Dermis microvascular lymphatic vessel endothelial cell (primary cell): ENCODE measurements at regions not wholly inside any gene's neighbourhood (a gene's known extent, or its start where the extent isn't known, plus 50 kb on each side); places are given as distances from the start of the nearest gene placed in this dataset.

Source experiments
- DNase-seq, 2 donors: peaks; one replicate each; pipeline versions ENCODE4 v3.0.0 to v3.0.0-alpha.2; 2010; ENCODE audit warnings: low read depth in 2 of 2

DNA sequence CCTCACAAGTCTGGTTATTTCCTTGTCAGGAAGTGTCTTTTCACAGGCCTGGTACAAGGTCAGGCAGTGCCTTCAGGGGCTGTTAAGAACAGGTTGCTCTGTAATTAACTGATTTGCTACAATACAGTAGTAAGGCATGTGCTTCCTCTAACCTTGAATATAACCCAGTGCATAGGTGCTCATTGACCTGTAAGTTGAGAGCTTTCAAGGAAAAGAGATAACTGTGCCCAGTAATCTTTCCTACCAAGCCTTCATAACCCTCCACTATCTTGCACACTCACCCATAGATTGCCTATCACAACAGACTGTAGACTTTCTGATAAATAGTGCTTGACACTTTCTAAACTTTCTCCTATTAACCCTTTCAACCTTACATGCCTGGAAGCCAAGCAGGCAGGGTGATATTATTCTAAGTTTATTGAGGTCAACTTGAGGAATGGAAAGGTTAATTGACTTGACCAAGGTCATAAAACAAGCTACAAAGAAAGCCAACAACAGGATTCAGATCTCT, 148.1 kb downstream of the PPARGC1A start:
- DNase-seq = no peak

DNA sequence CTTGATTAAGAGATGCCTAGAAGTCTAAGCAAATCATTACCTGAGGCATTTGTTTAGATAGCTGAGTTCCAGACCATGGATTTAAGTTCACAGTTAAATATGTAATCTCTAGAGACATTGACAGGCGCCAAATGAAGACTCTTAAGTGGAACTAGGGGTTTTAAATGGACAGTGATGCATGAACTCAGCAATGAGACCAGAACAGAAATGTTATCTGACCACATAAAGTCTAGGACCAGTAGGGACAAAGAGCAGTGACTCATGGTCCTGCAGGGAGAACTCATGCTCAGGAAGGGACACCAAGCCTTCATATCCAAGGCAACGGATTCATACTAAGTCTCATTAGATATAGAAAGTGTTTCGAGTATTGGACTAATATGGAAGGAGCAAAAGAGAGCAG, 152.3 kb downstream of the PPARGC1A start:
- DNase-seq = no peak

DNA sequence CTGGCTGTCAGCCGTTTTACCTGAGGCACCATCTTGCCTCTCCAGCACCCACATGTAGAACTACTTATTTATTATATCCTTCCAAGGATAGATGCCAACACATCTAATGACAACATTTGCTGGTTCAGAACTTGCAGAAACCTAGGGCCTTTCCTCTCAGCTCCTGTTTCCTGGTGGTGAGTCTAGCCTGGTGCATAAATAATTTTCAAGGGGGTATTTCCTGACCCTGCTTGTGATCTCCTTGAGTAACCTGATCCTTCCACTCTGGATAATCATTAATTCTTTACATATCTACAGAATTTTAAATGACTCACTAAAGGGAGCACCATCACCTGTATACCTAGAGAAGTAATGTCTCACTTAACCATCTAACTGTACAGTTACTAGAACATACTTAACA, 153.4 kb downstream of the PPARGC1A start:
- DNase-seq = no peak

DNA sequence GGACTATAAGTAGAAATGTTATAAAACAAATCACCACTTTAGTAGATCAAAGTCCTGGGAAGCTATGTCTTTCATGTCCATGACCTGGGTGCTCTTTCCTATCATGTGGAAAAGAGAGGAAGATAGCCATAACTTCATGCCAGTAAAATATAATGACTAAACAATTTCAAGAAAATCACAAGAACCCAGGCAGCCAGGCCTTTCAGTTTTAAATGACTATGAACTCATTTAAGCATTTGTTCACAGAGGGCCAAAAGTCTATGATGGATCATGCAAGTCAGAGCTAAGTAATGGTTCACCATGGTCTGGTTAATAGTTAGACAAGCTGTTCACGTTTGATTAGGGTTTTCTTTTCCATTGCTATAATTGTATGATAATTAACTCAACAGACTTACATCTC, 155.8 kb downstream of the PPARGC1A start:
- DNase-seq = no peak

DNA sequence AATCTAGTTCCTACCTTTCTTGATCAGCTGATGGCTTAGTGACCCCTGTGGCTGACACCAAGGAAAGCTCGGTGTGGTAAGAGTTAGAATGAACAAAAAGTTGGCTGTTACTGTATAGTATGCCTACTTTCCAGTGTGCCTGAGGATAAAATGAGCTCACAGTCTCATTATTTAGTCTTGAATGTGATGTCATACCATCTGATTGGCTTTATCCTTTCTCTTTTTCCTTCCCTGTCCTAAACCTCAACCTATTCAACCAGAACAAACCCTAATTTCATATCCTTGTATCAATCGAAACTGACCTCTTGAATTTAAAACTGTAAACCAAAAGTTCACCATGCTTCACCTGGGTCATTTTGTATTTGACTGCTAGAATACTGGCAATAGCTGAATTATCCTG, 156.4 kb downstream of the PPARGC1A start:
- DNase-seq = no peak

DNA sequence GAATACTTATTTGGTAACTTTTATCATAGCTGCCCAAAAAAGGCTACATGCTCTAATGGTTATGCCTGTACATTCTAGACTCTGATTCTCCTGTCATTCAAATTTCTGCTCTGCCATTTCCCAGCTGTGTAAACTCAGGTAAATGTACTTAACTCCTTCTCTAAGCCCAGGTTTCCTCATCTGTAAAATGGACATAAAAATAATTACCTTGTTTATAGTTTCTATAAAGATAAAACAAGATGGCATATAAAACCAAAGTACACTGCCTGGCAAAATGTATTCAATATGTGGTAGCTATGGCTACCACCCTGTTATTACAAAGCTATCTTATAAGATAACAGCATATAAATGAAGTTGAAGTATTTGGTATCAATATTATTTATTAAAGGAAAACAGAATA, 158.8 kb downstream of the PPARGC1A start:
- no peak for DNase-seq

DNA sequence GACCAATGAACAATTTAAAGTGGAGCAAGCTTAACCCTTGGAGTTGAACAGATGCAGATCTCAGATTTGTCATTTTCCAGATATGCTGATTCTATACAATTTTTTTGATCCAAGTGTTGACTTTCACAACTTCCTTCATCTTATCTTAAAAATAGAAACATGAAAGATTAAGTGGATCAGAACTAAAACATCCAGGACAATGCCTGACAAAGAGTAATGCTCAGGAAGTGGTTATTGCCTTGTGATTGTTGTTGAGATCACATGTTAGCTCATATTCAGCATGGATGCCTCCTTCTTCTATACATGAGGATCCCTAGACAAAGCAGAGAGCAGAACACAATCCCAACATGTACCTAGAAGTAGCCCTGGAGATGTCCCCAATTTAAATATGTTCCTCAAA, 160.9 kb downstream of the PPARGC1A start:
- DNase-seq = no peak

DNA sequence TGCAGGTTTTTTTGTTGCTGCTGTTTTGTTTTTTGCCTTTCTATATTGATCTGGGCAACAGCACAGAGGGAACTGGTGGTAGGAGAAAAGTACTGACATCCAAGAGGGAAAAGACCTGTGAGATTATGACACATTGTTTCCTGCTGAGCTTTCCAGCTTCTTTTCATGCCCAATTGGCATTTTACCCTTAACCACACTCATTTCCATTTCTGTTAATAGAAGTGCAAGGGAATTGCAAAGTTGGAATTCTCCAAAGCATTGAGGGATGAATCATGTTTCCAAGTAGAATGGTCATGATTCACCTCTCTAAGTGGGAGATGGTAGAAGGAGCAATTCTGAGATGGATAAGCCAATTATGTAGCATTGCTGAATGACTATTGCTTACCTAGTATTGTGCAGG, 161.5 kb downstream of the PPARGC1A start:
- DNase-seq = no peak

DNA sequence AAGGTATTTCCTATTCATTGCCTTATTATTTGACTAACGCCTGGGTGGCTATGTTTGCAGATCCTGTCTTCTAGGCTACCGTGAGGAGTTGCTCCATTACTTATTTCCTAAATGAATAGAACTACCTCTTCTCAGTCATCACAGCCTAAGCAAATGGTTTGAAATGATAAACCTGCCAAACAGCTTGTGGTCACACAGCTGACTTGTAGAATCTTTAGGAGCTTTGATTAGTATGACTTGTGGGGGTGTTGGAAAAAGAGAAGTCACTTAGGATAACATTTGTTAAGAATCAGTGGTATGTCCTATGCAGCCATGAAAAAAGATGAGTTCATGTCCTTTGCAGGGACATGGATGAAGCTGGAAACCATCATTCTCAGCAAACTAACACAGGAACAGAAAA, 169.3 kb downstream of the PPARGC1A start:
- DNase-seq = no peak

DNA sequence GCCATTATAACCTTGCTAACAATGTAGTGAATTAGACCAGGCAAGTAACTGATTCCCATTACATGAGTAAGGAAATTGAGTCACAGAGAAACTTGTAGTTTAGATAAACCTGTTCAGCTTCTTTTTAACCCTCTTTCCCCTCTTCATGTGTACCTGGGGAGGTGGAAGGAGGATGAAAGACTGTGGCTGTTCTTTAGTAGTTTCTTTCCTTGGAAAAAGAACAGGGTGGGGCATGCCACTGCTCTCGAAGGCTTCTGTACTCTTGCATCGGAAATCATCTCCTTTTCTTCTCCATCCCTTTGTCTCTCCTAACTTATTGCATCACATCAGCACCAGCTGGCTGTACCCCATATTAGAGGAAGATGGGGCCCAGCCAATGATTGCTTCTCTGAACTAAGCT, 171.4 kb downstream of the PPARGC1A start:
- no peak for DNase-seq

DNA sequence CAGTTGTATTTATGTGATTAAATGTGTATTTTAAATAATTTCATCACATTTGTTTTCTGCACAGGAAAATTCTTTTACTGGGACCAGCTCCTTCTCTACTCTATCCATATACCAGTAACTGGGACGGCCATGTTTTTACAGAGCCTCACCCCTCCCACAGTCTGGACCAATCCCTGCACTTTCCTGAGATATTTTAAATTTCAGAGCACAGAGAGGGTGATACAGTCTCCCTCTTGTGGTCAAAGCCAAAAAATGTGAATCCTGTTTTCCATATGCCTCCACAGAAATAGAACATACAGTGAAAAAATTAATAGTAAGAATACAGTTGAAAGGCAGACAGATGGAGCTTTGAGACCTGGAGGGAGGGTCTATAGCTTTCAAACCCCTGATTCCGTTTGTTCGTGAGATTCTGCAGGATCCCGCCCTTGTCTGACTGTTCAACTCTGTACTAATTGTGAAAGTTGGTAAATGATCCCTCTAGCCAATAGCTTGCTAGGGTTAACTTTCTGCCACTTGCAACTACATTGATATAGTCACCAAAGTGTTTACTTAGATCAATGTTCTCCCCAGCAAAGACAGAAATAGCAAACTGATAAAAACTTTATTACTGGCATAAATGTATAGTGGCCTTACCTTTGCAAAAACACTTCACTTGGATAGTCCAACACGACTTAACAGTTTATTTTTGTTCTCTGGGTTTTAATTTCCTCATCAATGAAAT, 172.2 kb downstream of the PPARGC1A start:
- DNase-seq = peak in 1 of 2 donors; percentile 1

DNA sequence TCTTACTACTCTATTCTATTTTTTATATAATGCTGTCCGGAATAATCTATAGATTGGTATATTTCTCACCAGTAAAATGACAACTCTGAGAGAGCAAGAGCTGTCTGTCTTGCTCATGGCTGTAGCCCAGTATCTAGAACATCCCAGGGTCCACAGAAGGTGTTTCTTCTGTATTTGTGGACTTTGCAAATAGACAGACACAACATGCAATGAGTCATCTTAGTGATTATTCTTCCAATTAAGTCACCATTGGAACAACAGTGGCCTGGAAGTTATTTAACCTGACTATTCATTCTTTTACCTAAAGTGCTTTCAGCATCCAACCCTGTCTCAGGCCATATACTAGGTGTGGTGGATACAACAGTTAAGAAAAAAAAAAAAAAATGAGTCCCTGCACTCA, 179.5 kb downstream of the PPARGC1A start:
- DNase-seq = no peak

DNA sequence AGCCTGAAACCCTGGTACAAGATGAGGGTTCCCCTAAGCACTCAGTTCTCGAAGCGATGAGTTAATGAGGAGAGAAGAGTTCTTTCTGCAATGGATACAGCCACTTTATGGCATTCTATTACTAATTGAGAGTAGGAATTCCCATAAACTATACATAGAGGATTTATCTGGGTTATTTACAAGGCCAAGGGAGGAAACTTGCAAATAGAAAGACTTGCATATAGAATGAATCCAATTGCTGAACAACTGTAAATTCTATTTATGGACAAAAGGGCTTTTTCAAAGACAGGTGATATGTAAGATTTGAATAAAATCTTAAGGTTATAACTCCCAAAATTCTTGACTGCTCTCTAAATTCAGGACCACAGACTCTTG, 182.2 kb downstream of the PPARGC1A start:
- DNase-seq = no peak

DNA sequence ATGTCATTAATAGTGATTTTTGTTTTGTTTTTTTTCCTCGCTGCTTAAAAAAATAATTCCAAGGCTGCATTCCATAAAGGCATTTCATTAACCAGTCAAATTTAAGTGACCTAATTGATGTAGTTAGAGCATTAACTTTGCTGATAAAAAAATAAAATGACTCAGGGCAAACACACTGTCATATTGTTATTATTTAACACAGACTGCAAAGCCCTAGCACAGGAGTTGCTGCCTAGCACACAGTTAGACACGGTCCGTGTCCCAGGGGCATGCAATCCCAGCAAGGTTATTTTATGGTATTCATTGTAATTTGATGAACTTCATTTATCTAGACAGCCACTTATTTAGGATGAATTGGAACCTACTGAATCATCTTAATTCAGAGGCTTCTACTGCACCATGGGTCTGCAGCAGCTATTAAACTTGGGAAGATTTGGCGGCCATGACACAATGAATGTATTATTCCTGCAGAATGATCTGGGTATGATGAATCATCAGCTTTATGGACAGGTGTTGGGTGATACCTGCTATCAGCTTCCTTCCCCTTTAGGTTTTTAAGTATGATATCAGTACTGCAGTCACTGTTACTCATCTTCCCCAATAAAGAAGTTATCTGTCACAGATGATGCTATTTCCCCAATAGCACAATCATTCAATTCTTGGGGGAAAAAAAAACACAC, 182.7 kb downstream of the PPARGC1A start:
- DNase-seq = no peak

DNA sequence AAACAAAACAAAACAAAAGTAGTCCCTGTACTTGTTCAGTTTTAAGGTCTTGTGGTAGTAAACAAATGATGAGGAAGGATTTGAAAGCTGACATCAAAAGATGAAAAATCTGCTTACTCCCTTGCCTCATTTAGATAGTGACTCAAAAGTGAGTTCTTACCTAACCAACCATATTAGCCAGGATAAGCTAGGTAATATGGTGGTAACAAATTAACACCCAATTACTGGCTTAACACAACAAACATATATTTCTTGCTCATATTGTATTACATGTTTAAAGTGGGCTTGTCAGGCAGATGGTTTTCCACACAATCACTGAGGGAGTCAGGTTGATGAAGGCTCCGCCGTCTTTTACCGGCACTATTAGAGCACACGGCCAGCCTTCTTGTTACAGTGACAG, 189.7 kb downstream of the PPARGC1A start:
- DNase-seq = no peak

DNA sequence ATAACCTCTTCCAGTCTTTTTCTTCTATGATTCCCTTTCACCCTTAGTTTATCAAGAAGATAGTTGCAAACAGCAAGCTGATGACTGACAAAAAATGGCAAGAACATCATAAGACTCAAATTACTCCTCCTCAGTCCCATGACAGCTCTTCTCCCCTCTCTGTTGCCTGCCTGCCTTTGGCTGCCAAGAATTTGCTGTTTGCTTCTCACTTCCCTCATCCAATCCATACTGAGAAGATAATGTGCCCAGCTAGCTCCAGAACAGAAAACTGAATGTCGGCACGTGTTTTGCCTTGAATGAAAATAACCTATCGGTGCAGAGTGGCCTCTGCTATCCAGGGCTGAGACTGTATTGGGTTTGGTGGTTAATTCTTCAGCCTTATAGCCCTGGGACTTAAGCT, 192.1 kb downstream of the PPARGC1A start:
- no peak for DNase-seq

DNA sequence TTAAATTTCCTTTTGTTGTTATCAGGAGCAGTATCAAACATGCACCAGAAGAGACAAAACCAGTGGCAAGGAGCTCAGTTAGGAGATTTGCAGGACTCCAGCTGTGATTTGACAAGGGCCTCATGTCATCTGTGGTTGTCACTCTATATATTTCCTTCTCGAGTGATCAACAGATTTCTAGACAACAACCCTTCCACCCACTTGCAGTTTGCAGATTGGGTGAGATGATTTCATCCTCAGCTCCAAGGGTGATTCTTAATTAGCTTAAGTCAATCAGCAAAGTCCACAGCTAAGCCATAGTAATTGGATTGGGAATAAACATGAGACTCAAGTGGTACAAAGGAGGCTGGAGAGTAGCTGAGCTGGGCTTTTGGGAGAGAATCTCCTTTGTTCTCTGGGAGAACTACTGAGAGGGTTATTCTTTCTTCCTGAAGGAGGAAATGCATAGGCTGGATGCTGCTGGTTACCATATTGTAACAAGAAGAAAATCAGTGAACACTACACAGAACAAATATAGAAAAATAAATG, 192.8 kb downstream of the PPARGC1A start:
- no peak for DNase-seq

DNA sequence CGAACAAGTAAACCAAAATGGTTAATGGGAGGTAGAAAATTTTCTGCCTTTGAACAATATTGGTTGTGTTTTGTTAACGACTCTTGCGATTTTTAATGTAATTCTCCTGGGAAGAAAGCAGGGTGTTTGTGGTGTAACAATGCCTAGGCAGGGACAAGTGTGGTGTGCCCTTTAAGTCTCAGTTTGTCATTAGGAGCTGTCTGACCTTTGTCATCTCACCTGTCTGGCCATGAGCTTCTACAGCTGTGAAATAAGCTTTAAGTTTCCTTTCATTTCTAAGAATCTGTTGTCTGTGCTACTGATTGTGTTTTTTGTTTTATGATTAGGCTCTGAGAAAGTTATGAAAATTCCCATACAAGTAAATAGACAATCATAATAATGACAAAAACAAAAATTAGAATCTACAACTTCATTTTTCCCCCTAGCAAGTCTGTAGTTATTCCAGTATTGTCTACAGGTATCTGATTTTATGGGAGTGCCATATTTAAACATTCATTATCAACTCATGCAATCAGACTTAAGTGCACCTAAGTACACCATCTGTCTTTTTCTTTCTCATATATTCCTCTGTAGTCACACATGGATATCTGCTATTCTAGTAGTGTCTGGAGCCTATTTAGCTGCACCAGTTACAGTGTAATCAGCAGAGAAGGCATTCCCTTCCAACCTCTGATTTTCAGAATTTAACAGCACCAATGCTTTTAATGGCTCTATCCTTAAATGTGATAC, 203.5 kb downstream of the PPARGC1A start:
- no peak for DNase-seq

DNA sequence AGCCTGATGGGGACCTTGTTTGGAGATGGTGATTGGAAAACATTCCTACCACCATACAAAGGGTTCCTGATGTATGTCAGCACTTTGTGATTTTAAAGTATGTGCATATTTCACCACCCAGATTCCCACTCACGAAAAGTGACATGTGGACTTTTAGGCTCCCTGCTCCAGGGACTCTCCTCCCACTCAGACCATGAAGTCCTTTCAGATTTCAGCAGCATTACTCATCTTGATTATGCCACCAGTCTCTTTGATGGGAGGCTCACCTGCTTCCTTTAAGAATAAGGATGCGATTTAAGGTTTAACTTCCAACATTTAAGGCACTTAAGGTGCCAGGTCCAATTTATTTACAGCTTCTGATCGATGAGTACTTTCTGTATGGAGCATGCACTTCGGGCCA, 204.4 kb downstream of the PPARGC1A start:
- DNase-seq = no peak

DNA sequence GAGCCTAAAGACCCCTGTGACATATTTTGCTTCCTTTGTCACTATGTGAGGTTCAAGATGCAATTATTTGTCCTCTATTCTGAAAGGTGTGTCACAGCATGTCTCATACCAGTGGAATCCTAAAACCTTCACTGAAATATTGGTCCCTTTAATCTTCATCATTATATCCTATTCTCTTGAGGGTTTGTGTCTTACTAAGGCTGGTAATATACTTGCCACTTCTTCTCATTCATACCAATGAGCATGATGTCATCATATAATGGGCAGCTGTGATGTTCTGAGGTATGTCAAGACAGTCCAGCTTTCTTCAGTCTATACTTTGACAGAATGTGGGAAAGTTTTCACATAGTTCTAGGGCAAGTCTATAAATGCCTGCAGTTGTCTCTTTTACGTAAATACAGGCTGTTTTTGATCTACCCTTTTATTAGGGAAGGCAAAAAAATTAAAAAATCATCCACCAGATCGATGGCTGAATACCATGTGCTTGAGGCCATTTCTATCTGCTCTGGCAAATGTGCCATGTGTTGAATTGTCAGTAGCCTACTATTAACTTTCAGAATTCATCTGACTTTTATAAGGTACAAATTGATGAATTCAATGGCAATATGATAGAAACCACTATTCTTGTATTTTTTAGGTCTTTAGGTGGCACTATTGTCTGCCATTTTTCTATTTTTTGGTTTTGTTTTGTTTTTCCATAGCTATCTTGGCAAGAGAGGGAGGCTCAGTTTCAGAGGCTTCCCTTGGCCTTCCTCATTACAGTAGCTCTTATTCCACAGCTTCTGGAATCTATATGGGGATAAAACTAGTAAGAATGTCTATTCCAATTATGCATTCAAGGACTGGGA, 209.0 kb downstream of the PPARGC1A start:
- DNase-seq = no peak

DNA sequence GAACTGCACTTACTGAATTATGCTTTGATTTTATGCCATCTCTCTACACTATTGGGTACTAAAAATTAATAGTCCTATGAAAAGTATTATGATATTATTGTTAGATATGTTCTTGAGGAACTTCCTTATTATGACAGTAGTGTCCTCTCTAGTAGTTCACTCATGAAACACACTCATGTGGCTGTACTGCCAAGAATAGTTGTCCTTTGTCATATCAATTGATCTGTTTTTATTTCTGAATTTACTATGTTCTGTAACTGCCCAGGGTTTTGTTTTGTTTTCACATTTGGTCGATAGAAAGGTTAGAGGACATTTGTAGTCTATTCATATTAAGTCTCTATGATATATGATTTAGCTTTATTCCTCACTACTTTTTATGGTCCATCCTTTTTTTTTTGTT, 215.2 kb downstream of the PPARGC1A start:
- DNase-seq = no peak

DNA sequence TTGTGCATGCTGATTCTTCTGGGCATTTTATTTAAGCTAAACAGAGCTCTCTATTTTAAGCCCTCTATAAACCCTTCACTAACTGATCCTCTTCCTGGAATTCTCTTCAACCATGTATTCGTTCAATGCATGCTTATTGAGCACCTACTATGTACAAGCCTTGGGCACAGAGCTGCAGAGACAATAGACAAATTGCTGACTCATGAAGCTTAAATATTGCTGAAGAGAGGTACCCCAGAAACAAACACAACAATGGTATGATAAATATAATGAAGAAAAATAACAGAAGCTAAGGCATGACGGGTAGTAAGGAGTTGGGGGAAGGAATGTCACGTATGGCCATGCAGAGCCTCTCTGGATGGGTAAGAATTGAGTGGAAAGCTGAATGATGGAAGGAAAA, 222.2 kb downstream of the PPARGC1A start:
- no peak for DNase-seq
